Ascending aorta (tissue), 2 donors: ENCODE measurements at regions not wholly inside any gene's neighbourhood (a gene's known extent, or its start where the extent isn't known, plus 50 kb on each side); places are given as distances from the start of the nearest gene placed in this dataset.

Source experiments
- DNase-seq, 2 donors: peaks; one replicate each; pipeline ENCODE4 v3.0.0-alpha.2; 2019; ENCODE audit warnings: low spot score in 2 of 2
- H3K27ac ChIP-seq, 2 donors: fragments of 200-600 bp; sonication (generic); one replicate each; pipeline ENCODE4 v1.5.1; 2016 to 2017; ENCODE audit warnings: mild to moderate bottlenecking in 1 of 2
- H3K27me3 ChIP-seq: fragments of 200-600 bp; sonication (generic); one replicate; pipeline ENCODE4 v1.5.1; 2017
- H3K36me3 ChIP-seq, 2 donors: fragments of 200-600 bp; sonication (generic); one replicate each; pipeline ENCODE4 v1.5.1; 2016
- H3K4me1 ChIP-seq, 2 donors: fragments of 200-600 bp; sonication (generic); one replicate each; pipeline ENCODE4 v1.5.1; 2016 to 2017; ENCODE audit warnings: mild to moderate bottlenecking in 1 of 2
- H3K4me3 ChIP-seq, 2 donors: fragments of 200-600 bp; sonication (generic); one replicate each; pipeline ENCODE4 v1.5.1; 2016 to 2017; ENCODE audit warnings: mild to moderate bottlenecking in 1 of 2
- H3K9me3 ChIP-seq, 2 donors: fragments of 200-600 bp; sonication (generic); one replicate each; pipeline ENCODE4 v1.5.1; 2016
- CTCF ChIP-seq, 3 experiments: fragments of 200-600 bp in 2 of 3; fragments of 450-650 bp in 1 of 3; sonication (generic) in 2 of 3; IDR thresholded peaks; one replicate each; pipeline ENCODE4 v1.5.1; 2016 to 2019; ENCODE audit warnings: antibody characterized with exemption in 3 of 3, mild to moderate bottlenecking in 1 of 3, moderate library complexity in 1 of 3
- intact Hi-C: fragments of 100-400 bp; cut with DNase I; formaldehyde crosslinking; loops from one replicate; pipeline ENCODE4 v1.15.1; 2023

GRCh38 chr10:111762114-111762513, 421.5 kb downstream of the GPAM start:
- no peak for TF ChIP-seq CTCF (IDR thresholded peaks at IDR 0.05)
- Histone ChIP-seq H3K27me3 (no peaks in the 10 kb centered on the region), H3K4me3 (no peak overlapping the region), H3K9me3 (no peaks in the 10 kb centered on the region), H3K27ac (no peak overlapping the region), H3K4me1 (no peaks in the 10 kb centered on the region), H3K36me3 (no peaks in the 10 kb centered on the region)
- intact Hi-C loops = no loop called here
- no peak for DNase-seq

GRCh38 chr10:111765216-111765615, 418.3 kb downstream of the GPAM start:
- H3K9me3 ChIP-seq = no peaks in the 10 kb centered on the region

GRCh38 chr10:111766464-111766863, 417.1 kb downstream of the GPAM start:
- Histone ChIP-seq H3K36me3 (no peaks in the 10 kb centered on the region), H3K27me3 (no peaks in the 10 kb centered on the region), H3K9me3 (no peaks in the 10 kb centered on the region), H3K27ac (no peak overlapping the region), H3K4me1 (no peaks in the 10 kb centered on the region), H3K4me3 (no peak overlapping the region)
- TF ChIP-seq CTCF (IDR thresholded peaks at IDR 0.05) = no peak
- DNase-seq = no peak
- intact Hi-C loops = no loop called here

More at GRCh38 chr10:111765216-111765615, 418.3 kb downstream of the GPAM start:
- H3K36me3 ChIP-seq = no peaks in the 10 kb centered on the region
- no peak for TF ChIP-seq CTCF (IDR thresholded peaks at IDR 0.05)
- no peaks in the 10 kb centered on the region for H3K27me3 ChIP-seq
- H3K4me1 ChIP-seq = no peaks in the 10 kb centered on the region
- intact Hi-C loops = no loop called here
- H3K4me3 ChIP-seq = no peak overlapping the region
- DNase-seq = no peak
- H3K27ac ChIP-seq = no peak overlapping the region

- H3K36me3 ChIP-seq = no peaks in the 10 kb centered on the region
- no peaks in the 10 kb centered on the region for H3K4me1 ChIP-seq
- H3K27me3 ChIP-seq = no peaks in the 10 kb centered on the region
- TF ChIP-seq CTCF (IDR thresholded peaks at IDR 0.05) = no peak
- H3K9me3 ChIP-seq = no peaks in the 10 kb centered on the region
- no peak overlapping the region for H3K27ac ChIP-seq
- no peak overlapping the region for H3K4me3 ChIP-seq
- DNase-seq = no peak
- intact Hi-C loops = no loop called here
Observed at GRCh38 chr10:111767661-111768060, 415.9 kb downstream of the GPAM start.

GRCh38 chr10:111773950-111774349, 409.6 kb downstream of the GPAM start:
- H3K4me1 ChIP-seq = no peaks in the 10 kb centered on the region
- intact Hi-C loops = no loop called here
- no peak for DNase-seq
- no peaks in the 10 kb centered on the region for H3K36me3 ChIP-seq
- no peak for TF ChIP-seq CTCF (IDR thresholded peaks at IDR 0.05)
- no peaks in the 10 kb centered on the region for H3K9me3 ChIP-seq
- H3K27me3 ChIP-seq = no peaks in the 10 kb centered on the region
- H3K27ac ChIP-seq = no peak overlapping the region
- H3K4me3 ChIP-seq = no peak overlapping the region

- H3K27ac ChIP-seq = no peak overlapping the region
- H3K9me3 ChIP-seq = no peaks in the 10 kb centered on the region
- H3K4me3 ChIP-seq = no peak overlapping the region
- no peak for TF ChIP-seq CTCF (IDR thresholded peaks at IDR 0.05)
- intact Hi-C loops = no loop called here
- no peaks in the 10 kb centered on the region for H3K36me3 ChIP-seq
- no peak for DNase-seq
- H3K27me3 ChIP-seq = no peaks in the 10 kb centered on the region
- no peaks in the 10 kb centered on the region for H3K4me1 ChIP-seq
Observed at GRCh38 chr10:111774486-111774885, 409.1 kb downstream of the GPAM start.
